Smooth muscle cell (in vitro differentiated cells): ENCODE measurements at regions not wholly inside any gene's neighbourhood (a gene's known extent, or its start where the extent isn't known, plus 50 kb on each side); places are given as distances from the start of the nearest gene placed in this dataset.
"Not testable (repeated sequence)": the region's sequence is repeated elsewhere in the genome, so short reads cannot be mapped to it uniquely, and the experiment has no call there.

Experiments used
- DNase-seq: peaks from one replicate; lab custom pipeline; 2025; ENCODE audit not compliant: unreplicated experiment; lab: John Stamatoyannopoulos, UW
- H2AFZ ChIP-seq: fragments of 200-600 bp; sonication (generic); 2 replicates; pipeline ENCODE4 v1.6.0; 2016; ENCODE audit warnings: antibody characterized with exemption, low read depth, mild to moderate bottlenecking
- H3F3A ChIP-seq: fragments of 200-600 bp; sonication (generic); 2 replicates; pipeline ENCODE4 v1.6.0; 2017; ENCODE audit warnings: antibody characterized with exemption, low read depth
- H3K27ac ChIP-seq: fragments of 200-600 bp; sonication (generic); 2 replicates; pipeline ENCODE4 v1.5.1; 2016; ENCODE audit warnings: low read depth, mild to moderate bottlenecking
- H3K27me3 ChIP-seq: fragments of 200-600 bp; sonication (generic); 2 replicates; pipeline ENCODE4 v1.6.1; 2016; ENCODE audit warnings: low read depth, mild to moderate bottlenecking
- H3K36me3 ChIP-seq: fragments of 200-600 bp; sonication (generic); 2 replicates; pipeline ENCODE4 v1.5.1; 2016; ENCODE audit warnings: low read depth
- H3K4me1 ChIP-seq: fragments of 200-600 bp; sonication (generic); 2 replicates; pipeline ENCODE4 v1.5.1; 2016; ENCODE audit warnings: low read depth
- H3K4me2 ChIP-seq: fragments of 200-600 bp; sonication (generic); 2 replicates; pipeline ENCODE4 v1.6.0; 2016; ENCODE audit warnings: mild to moderate bottlenecking
- H3K4me3 ChIP-seq: fragments of 200-600 bp; sonication (generic); 2 replicates; pipeline ENCODE4 v1.5.1; 2016; ENCODE audit warnings: mild to moderate bottlenecking
- H3K79me2 ChIP-seq: fragments of 200-600 bp; sonication (generic); 2 replicates; pipeline ENCODE4 v1.6.0; 2016; ENCODE audit warnings: low read depth, mild to moderate bottlenecking
- H3K9ac ChIP-seq: fragments of 200-600 bp; sonication (generic); 2 replicates; pipeline ENCODE4 v1.6.0; 2016; ENCODE audit warnings: low read depth
- H3K9me3 ChIP-seq: fragments of 200-600 bp; sonication (generic); replicated peaks from 2 replicates; pipeline ENCODE4 v1.5.1; 2016; ENCODE audit warnings: low read depth
- H4K20me1 ChIP-seq: fragments of 200-600 bp; sonication (generic); 2 replicates; pipeline ENCODE4 v1.6.0; 2016; ENCODE audit warnings: low read depth
- CTCF ChIP-seq: fragments of 200-600 bp; sonication (generic); IDR thresholded peaks from 2 replicates; pipeline ENCODE4 v1.5.1; 2017; ENCODE audit warnings: borderline replicate concordance, mild to moderate bottlenecking, antibody characterized with exemption; ENCODE audit not compliant: insufficient read depth, poor library complexity, severe bottlenecking
- WGBS: methylation state at CpG from one replicate; pipeline ENCODE4 v1.1.7; 2016; ENCODE audit warnings: low lambda C conversion rate; 5-methylcytosine and 5-hydroxymethylcytosine counted together

GRCh38 chr2:184190725-184191124, 407.6 kb upstream of the ZNF804A start:
- 87% methylated on average over 3 of the region's 3 CpGs for WGBS
- no peaks in the 10 kb centered on the region for H3K9me3 ChIP-seq

GRCh38 chr2:184192649-184193048, 405.7 kb upstream of the ZNF804A start:
- Histone ChIP-seq H3F3A (no peaks in the 10 kb centered on the region), H3K4me2 (no peak overlapping the region), H3K79me2 (no peaks in the 10 kb centered on the region), H3K27ac (no peak overlapping the region), H3K9ac (no peak overlapping the region), H3K36me3 (no peaks in the 10 kb centered on the region), H2AFZ (no peak overlapping the region), H3K27me3 (no peaks in the 10 kb centered on the region), H3K9me3 (no peaks in the 10 kb centered on the region), H4K20me1 (no peaks in the 10 kb centered on the region), H3K4me1 (no peaks in the 10 kb centered on the region), H3K4me3 (no peak overlapping the region)
- no peak for TF ChIP-seq CTCF
- 75% methylated on average over 2 of the region's 2 CpGs for WGBS
- DNase-seq: no peak

More at GRCh38 chr2:184190725-184191124, 407.6 kb upstream of the ZNF804A start:
- no peak overlapping the region for H3K4me3 ChIP-seq
- H3K27me3 ChIP-seq: no peaks in the 10 kb centered on the region
- H3K4me2 ChIP-seq: no peak overlapping the region
- DNase-seq: no peak
- H4K20me1 ChIP-seq: no peaks in the 10 kb centered on the region
- no peak for TF ChIP-seq CTCF
- no peaks in the 10 kb centered on the region for H3K4me1 ChIP-seq
- H3K9ac ChIP-seq: no peak overlapping the region
- H3K36me3 ChIP-seq: no peaks in the 10 kb centered on the region
- no peak overlapping the region for H3K27ac ChIP-seq
- H3K79me2 ChIP-seq: no peaks in the 10 kb centered on the region
- no peaks in the 10 kb centered on the region for H3F3A ChIP-seq
- H2AFZ ChIP-seq: no peak overlapping the region

GRCh38 chr2:184197413-184197812, 400.9 kb upstream of the ZNF804A start:
- WGBS: 68% methylated on average over 5 of the region's 5 CpGs

GRCh38 chr2:184198791-184199190, 399.5 kb upstream of the ZNF804A start:
- not testable (repeated sequence) for H3K9ac ChIP-seq, H3K79me2 ChIP-seq, DNase-seq, H3K9me3 ChIP-seq, H3K4me1 ChIP-seq, H3F3A ChIP-seq, H3K4me3 ChIP-seq, H3K4me2 ChIP-seq, H3K27ac ChIP-seq, H3K36me3 ChIP-seq, H2AFZ ChIP-seq, H4K20me1 ChIP-seq, H3K27me3 ChIP-seq
- 81% methylated on average over 5 of the region's 5 CpGs for WGBS

More at GRCh38 chr2:184197413-184197812, 400.9 kb upstream of the ZNF804A start:
- Histone ChIP-seq H3K4me2 (no peak overlapping the region), H3K79me2 (no peaks in the 10 kb centered on the region), H3K9me3 (no peaks in the 10 kb centered on the region), H3K4me3 (no peak overlapping the region), H2AFZ (no peak overlapping the region), H3K4me1 (no peaks in the 10 kb centered on the region), H4K20me1 (no peaks in the 10 kb centered on the region), H3F3A (no peaks in the 10 kb centered on the region), H3K27me3 (no peaks in the 10 kb centered on the region), H3K36me3 (no peaks in the 10 kb centered on the region), H3K9ac (no peak overlapping the region), H3K27ac (no peak overlapping the region)
- no peak for TF ChIP-seq CTCF
- no peak for DNase-seq
